ENCODE measurements at regions not wholly inside any gene's neighbourhood (a gene's known extent, or its start where the extent isn't known, plus 50 kb on each side); places are given as distances from the start of the nearest gene placed in this dataset.

DNA sequence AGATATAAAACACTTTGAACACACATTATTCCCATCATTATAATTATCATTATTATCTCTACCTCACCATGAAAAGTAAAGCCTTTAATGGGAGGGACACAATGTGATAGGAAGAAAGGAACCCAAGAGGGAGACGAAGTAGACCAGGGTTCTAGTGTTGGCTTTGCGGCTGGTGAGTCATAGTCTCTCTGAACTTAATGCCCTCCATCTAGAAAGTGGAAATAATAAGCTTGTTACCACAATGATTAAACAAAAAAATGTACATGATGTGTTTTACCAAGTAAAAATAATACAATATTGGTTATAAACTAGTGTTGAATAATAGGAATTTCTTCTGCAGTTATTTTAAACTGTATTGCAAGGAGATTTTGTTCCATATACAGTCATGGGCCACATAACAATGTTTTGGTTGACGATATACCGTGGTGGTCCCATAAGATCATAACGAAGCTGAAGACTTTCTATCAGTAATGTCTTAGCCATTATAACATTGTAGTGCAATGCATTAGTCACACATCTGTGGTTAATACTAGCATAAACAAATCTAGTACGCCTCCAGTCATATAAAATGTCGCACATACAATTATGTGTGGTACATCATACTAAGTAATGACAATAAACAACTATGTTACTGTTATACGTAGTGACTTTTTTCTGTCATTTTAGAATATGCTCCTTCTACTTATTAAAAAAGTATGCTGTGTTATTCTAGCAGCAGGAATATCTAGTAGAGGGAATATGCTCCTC, 450.6 kb upstream of the SORCS1 start:
- no peak overlapping the region for H3K27ac ChIP-seq (ENCODE audit: low read length)
- no peak overlapping the region for H3K4me3 ChIP-seq (ENCODE audit: low read length in 2 of 2)
- H3K9ac ChIP-seq (ENCODE audit: low read length in 2 of 2) = no peak overlapping the region
- no peaks in the 10 kb centered on the region for H3K9me3 ChIP-seq (ENCODE audit: control insufficient read depth in 2 of 2, low read length in 2 of 2)
- H3K4me1 ChIP-seq (ENCODE audit: control insufficient read depth, insufficient read depth, low read length) = no peaks in the 10 kb centered on the region
- H3K27me3 ChIP-seq (ENCODE audit: control insufficient read depth in 1 of 2, insufficient read depth in 2 of 2, low read length in 2 of 2) = no peaks in the 10 kb centered on the region
- H3K36me3 ChIP-seq (ENCODE audit: control insufficient read depth in 2 of 2, insufficient read depth in 2 of 2, low read length in 2 of 2) = no peaks in the 10 kb centered on the region

DNA sequence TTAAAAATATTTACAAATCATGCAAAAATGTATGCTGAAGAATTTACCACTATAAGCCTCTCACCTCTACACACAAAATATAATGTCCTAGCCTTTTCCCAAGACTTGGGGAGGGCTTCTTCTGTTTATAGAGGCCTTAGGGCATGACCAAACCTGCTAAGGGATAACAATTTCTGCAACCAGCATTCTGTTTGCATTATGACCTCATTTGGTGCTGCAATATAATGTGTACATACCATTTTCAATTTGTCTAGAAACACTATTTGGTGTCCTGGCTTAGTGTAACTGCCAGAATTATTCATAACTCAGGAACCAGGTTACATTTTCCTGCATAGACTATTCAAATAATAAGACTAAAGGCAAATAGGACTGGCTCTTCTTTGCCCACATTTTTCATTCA, 446.6 kb upstream of the SORCS1 start:
- H3K36me3 ChIP-seq (ENCODE audit: control insufficient read depth in 2 of 2, insufficient read depth in 2 of 2, low read length in 2 of 2) = no peaks in the 10 kb centered on the region
- no peaks in the 10 kb centered on the region for H3K9me3 ChIP-seq (ENCODE audit: control insufficient read depth in 2 of 2, low read length in 2 of 2)
- no peak overlapping the region for H3K9ac ChIP-seq (ENCODE audit: low read length in 2 of 2)
- no peak overlapping the region for H3K27ac ChIP-seq (ENCODE audit: low read length)
- no peaks in the 10 kb centered on the region for H3K27me3 ChIP-seq (ENCODE audit: control insufficient read depth in 1 of 2, insufficient read depth in 2 of 2, low read length in 2 of 2)
- no peaks in the 10 kb centered on the region for H3K4me1 ChIP-seq (ENCODE audit: control insufficient read depth, insufficient read depth, low read length)
- H3K4me3 ChIP-seq (ENCODE audit: low read length in 2 of 2) = no peak overlapping the region

DNA sequence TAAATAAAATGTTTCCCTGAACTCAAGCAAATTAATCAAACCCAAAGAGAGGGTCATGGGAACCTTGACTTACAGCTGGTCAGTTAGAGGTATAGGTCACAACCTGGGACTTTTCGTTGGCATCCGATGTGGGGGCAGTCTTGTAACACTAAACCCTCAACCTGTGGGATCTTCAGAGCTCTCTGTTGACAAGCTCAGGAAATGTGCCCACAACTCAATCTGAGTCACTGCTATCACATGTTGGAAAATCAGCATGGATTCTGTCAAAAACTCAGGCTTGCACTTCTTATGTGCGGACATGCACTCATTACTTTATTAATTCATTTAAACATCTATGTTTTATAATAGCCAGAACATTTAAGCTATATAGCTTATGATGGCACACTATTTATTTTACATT, 424.6 kb upstream of the SORCS1 start:
- no peak overlapping the region for H3K9ac ChIP-seq (ENCODE audit: low read length in 2 of 2)
- peaks cover 0 to 6% of the 10 kb centered on the region in 2 donors for H3K9me3 ChIP-seq (ENCODE audit: control insufficient read depth in 2 of 2, low read length in 2 of 2)
- H3K4me1 ChIP-seq (ENCODE audit: control insufficient read depth, insufficient read depth, low read length) = no peaks in the 10 kb centered on the region
- no peaks in the 10 kb centered on the region for H3K27me3 ChIP-seq (ENCODE audit: control insufficient read depth in 1 of 2, insufficient read depth in 2 of 2, low read length in 2 of 2)
- no peaks in the 10 kb centered on the region for H3K36me3 ChIP-seq (ENCODE audit: control insufficient read depth in 2 of 2, insufficient read depth in 2 of 2, low read length in 2 of 2)
- H3K4me3 ChIP-seq (ENCODE audit: low read length in 2 of 2) = no peak overlapping the region
- no peak overlapping the region for H3K27ac ChIP-seq (ENCODE audit: low read length)

DNA sequence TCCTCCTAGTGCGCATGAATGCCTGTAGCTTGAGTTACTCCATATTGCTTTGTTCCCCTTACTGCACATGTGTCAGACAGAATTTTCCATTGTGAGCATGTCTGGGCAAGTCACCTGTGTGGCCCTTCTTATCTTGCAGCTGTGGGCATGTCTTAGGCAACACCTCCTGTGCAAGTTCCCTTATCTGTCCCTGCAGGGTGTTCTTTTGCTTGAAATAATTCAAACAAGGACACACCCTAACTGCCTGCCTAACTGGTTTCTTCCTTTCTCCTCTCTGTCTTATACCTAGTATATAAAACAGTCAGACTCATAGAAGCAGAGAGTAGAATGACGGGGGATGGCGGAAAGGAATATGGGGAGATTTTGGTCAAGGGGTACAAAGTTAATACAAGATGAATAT, 421.1 kb upstream of the SORCS1 start:
- Histone ChIP-seq H3K36me3 (ENCODE audit: control insufficient read depth in 2 of 2, insufficient read depth in 2 of 2, low read length in 2 of 2) (no peaks in the 10 kb centered on the region), H3K4me3 (ENCODE audit: low read length in 2 of 2) (no peak overlapping the region), H3K27me3 (ENCODE audit: control insufficient read depth in 1 of 2, insufficient read depth in 2 of 2, low read length in 2 of 2) (no peaks in the 10 kb centered on the region), H3K9me3 (ENCODE audit: control insufficient read depth in 2 of 2, low read length in 2 of 2) (peaks cover 0 to 6% of the 10 kb centered on the region in 2 donors), H3K4me1 (ENCODE audit: control insufficient read depth, insufficient read depth, low read length) (no peaks in the 10 kb centered on the region), H3K9ac (ENCODE audit: low read length in 2 of 2) (no peak overlapping the region), H3K27ac (ENCODE audit: low read length) (no peak overlapping the region)

DNA sequence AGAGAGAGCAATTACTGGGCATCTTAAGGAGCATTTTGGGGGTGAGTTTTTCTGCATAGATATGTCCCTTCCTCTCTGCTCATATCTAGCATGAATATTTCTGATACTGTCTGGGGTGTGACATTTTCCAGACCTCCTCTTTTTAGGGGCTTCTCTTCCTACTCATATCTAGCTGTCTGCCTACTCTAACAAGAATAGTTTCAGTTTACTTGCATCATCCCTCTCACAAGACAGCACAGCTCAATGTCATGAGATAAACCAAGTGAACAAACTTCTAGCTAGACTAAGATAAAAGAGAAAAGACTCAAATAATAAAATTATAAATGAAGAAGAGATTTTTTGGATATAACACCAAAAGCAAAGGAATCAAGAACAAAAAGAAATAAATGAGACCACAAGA, 419.5 kb upstream of the SORCS1 start:
- Histone ChIP-seq H3K9me3 (ENCODE audit: control insufficient read depth in 2 of 2, low read length in 2 of 2) (peaks cover 0 to 6% of the 10 kb centered on the region in 2 donors), H3K27me3 (ENCODE audit: control insufficient read depth in 1 of 2, insufficient read depth in 2 of 2, low read length in 2 of 2) (no peaks in the 10 kb centered on the region), H3K27ac (ENCODE audit: low read length) (no peak overlapping the region), H3K9ac (ENCODE audit: low read length in 2 of 2) (no peak overlapping the region), H3K4me1 (ENCODE audit: control insufficient read depth, insufficient read depth, low read length) (no peaks in the 10 kb centered on the region), H3K4me3 (ENCODE audit: low read length in 2 of 2) (no peak overlapping the region), H3K36me3 (ENCODE audit: control insufficient read depth in 2 of 2, insufficient read depth in 2 of 2, low read length in 2 of 2) (no peaks in the 10 kb centered on the region)

DNA sequence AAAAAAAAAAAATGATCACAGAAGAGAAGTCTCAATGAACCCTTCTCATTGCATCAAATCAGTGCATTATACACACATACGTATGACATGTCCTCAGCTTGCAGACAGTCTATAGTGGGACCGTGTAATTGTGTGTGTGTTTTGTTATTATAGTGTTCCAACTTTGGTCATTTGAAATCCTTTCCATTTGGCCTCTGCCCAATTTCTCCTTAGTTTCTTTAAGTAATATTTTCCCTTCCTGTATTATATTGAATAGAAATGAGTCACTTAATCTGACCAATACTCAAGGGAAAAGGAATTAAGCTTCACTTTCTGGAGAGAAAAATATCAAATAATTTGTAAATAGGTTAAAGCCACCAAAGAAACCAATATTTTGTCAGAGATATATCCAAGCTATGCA, 415.5 kb upstream of the SORCS1 start:
- no peaks in the 10 kb centered on the region for H3K27me3 ChIP-seq (ENCODE audit: control insufficient read depth in 1 of 2, insufficient read depth in 2 of 2, low read length in 2 of 2)
- H3K27ac ChIP-seq (ENCODE audit: low read length) = no peak overlapping the region
- H3K4me1 ChIP-seq (ENCODE audit: control insufficient read depth, insufficient read depth, low read length) = no peaks in the 10 kb centered on the region
- no peak overlapping the region for H3K4me3 ChIP-seq (ENCODE audit: low read length in 2 of 2)
- no peak overlapping the region for H3K9ac ChIP-seq (ENCODE audit: low read length in 2 of 2)
- H3K36me3 ChIP-seq (ENCODE audit: control insufficient read depth in 2 of 2, insufficient read depth in 2 of 2, low read length in 2 of 2) = no peaks in the 10 kb centered on the region
- no peaks in the 10 kb centered on the region for H3K9me3 ChIP-seq (ENCODE audit: control insufficient read depth in 2 of 2, low read length in 2 of 2)

DNA sequence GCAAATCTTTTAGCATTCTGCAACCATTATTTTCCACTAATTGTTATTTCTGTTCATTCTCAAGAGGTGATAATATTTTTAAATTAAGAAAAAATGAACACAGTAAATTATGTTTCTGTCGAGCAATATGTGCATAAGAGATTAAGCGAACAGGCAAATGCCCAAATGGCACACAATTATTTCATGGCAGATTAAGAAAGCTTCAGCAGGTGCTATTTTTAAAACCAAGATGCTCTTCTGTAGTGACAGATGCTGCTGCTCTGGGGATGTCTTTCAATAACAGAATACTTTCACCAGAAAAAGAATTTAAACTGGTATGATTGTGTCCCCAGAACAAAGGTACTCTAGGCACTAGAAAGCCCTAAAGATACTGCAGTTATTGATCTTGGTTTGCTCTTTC, 412.7 kb upstream of the SORCS1 start:
- H3K4me3 ChIP-seq (ENCODE audit: low read length in 2 of 2) = no peak overlapping the region
- H3K27me3 ChIP-seq (ENCODE audit: control insufficient read depth in 1 of 2, insufficient read depth in 2 of 2, low read length in 2 of 2) = no peaks in the 10 kb centered on the region
- H3K4me1 ChIP-seq (ENCODE audit: control insufficient read depth, insufficient read depth, low read length) = no peaks in the 10 kb centered on the region
- no peak overlapping the region for H3K9ac ChIP-seq (ENCODE audit: low read length in 2 of 2)
- H3K9me3 ChIP-seq (ENCODE audit: control insufficient read depth in 2 of 2, low read length in 2 of 2) = no peaks in the 10 kb centered on the region
- H3K36me3 ChIP-seq (ENCODE audit: control insufficient read depth in 2 of 2, insufficient read depth in 2 of 2, low read length in 2 of 2) = no peaks in the 10 kb centered on the region
- H3K27ac ChIP-seq (ENCODE audit: low read length) = no peak overlapping the region

DNA sequence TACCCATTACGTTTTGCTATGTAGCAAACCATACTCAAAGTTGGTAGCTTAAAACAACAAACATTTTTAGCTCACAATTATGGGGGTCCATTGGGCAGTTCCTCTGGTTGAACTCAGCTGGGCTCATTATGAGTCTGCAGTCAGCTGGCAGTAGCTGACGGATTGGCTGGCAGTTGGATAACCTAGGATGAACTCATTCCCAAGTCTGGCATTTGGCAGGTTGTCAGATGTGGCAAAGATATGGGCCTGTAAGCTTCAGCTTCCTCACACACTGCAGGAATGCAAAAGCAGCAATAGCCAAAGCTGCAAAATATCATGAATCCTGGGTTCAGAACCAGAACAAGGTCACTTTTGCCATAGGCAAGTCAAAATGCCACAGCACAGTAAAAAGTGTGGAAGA, 412.2 kb upstream of the SORCS1 start:
- no peak overlapping the region for H3K4me3 ChIP-seq (ENCODE audit: low read length in 2 of 2)
- no peaks in the 10 kb centered on the region for H3K4me1 ChIP-seq (ENCODE audit: control insufficient read depth, insufficient read depth, low read length)
- no peaks in the 10 kb centered on the region for H3K27me3 ChIP-seq (ENCODE audit: control insufficient read depth in 1 of 2, insufficient read depth in 2 of 2, low read length in 2 of 2)
- H3K36me3 ChIP-seq (ENCODE audit: control insufficient read depth in 2 of 2, insufficient read depth in 2 of 2, low read length in 2 of 2) = no peaks in the 10 kb centered on the region
- H3K9ac ChIP-seq (ENCODE audit: low read length in 2 of 2) = no peak overlapping the region
- no peaks in the 10 kb centered on the region for H3K9me3 ChIP-seq (ENCODE audit: control insufficient read depth in 2 of 2, low read length in 2 of 2)
- no peak overlapping the region for H3K27ac ChIP-seq (ENCODE audit: low read length)

DNA sequence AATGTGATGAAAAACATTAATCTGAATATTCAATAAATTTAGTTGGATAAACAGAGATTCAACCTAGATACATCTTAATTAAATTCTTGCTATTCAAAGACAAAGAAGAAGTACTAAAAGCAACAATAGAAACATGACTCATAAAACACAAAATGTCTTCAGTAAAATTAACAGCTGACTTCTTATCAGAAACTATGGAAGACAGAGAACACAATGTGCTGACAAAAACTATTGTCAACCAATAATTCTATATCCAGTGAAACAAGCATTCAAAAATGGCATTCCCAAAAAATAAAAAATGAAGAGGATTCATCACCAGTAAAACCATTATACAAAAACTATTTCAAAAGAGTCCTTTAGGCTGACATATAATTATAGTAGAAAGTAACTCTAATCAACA, 400.5 kb upstream of the SORCS1 start:
- Histone ChIP-seq H3K27ac (ENCODE audit: low read length) (no peak overlapping the region), H3K4me1 (ENCODE audit: control insufficient read depth, insufficient read depth, low read length) (no peaks in the 10 kb centered on the region)

DNA sequence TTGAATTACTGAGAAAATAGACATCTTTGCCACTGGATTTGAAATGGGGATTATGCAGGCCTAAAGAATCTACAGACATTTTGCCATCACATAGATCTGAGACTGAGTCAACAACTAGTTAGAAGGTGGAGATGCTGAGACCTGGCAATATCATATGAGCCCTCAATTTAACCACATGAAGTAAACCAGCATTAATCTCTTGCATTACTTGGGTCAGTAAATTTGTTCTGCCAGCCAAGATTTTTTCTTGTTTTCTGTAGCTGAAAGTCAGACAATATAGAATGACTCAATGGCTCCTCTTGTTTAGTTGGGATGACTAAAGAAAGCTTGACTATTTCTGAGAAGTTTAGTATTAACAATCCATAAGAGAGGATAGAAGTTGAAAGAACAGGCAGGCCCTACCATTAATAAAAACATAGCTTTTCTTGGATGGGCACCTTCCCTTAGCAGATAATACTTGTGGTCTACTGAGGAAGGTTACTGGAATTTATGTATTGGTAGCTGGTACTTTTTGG, 396.7 kb upstream of the SORCS1 start:
- no peak overlapping the region for H3K4me3 ChIP-seq (ENCODE audit: low read length in 2 of 2)

More for the DNA sequence above, 400.5 kb upstream of the SORCS1 start:
- Histone ChIP-seq H3K9ac (ENCODE audit: low read length in 2 of 2) (no peak overlapping the region), H3K36me3 (ENCODE audit: control insufficient read depth in 2 of 2, insufficient read depth in 2 of 2, low read length in 2 of 2) (no peaks in the 10 kb centered on the region), H3K4me3 (ENCODE audit: low read length in 2 of 2) (no peak overlapping the region), H3K27me3 (ENCODE audit: control insufficient read depth in 1 of 2, insufficient read depth in 2 of 2, low read length in 2 of 2) (no peaks in the 10 kb centered on the region), H3K9me3 (ENCODE audit: control insufficient read depth in 2 of 2, low read length in 2 of 2) (no peaks in the 10 kb centered on the region)

DNA sequence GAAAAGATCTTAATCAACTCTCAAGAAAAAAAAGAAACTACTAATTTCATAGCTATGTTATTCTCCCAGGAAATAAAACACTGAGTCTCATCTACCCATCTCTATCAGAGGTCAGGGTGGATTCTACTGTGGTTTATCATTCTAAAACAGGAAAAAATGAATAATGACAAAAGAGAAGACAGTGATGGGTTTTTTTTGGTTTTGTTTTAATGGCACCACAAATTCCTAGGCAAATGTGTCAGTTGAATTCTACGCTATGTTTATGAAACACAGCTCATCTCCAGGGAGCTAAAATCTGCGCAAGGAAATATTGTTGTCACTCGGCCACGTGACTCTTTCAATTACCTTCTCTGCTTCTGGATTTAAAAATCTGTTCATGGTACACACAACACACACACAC, 393.4 kb upstream of the SORCS1 start:
- H3K4me3 ChIP-seq (ENCODE audit: low read length in 2 of 2) = no peak overlapping the region
- no peaks in the 10 kb centered on the region for H3K27me3 ChIP-seq (ENCODE audit: control insufficient read depth in 1 of 2, insufficient read depth in 2 of 2, low read length in 2 of 2)
- H3K9ac ChIP-seq (ENCODE audit: low read length in 2 of 2) = no peak overlapping the region
- H3K36me3 ChIP-seq (ENCODE audit: control insufficient read depth in 2 of 2, insufficient read depth in 2 of 2, low read length in 2 of 2) = no peaks in the 10 kb centered on the region
- no peaks in the 10 kb centered on the region for H3K4me1 ChIP-seq (ENCODE audit: control insufficient read depth, insufficient read depth, low read length)
- H3K27ac ChIP-seq (ENCODE audit: low read length) = no peak overlapping the region
- no peaks in the 10 kb centered on the region for H3K9me3 ChIP-seq (ENCODE audit: control insufficient read depth in 2 of 2, low read length in 2 of 2)

More for the DNA sequence above, 396.7 kb upstream of the SORCS1 start:
- Histone ChIP-seq H3K9me3 (ENCODE audit: control insufficient read depth in 2 of 2, low read length in 2 of 2) (no peaks in the 10 kb centered on the region), H3K9ac (ENCODE audit: low read length in 2 of 2) (no peak overlapping the region), H3K27me3 (ENCODE audit: control insufficient read depth in 1 of 2, insufficient read depth in 2 of 2, low read length in 2 of 2) (no peaks in the 10 kb centered on the region), H3K27ac (ENCODE audit: low read length) (no peak overlapping the region), H3K4me1 (ENCODE audit: control insufficient read depth, insufficient read depth, low read length) (no peaks in the 10 kb centered on the region), H3K36me3 (ENCODE audit: control insufficient read depth in 2 of 2, insufficient read depth in 2 of 2, low read length in 2 of 2) (no peaks in the 10 kb centered on the region)

All from stomach smooth muscle (tissue), 2 donors.